ENCODE measurements at regions not wholly inside any gene's neighbourhood (a gene's known extent, or its start where the extent isn't known, plus 50 kb on each side); places are given as distances from the start of the nearest gene placed in this dataset.

GRCh38 chr18:23340661-23341060 lies 112.4 kb upstream of the RIOK3 start:
- ChIA-PET POLR2A (no interaction called here), CTCF (no interaction called here)
- Mint-ChIP-seq H3K27me3 (no peaks in the 10 kb centered on the region), H3K4me3 (no peak overlapping the region), H3K27ac (no peak overlapping the region), H3K4me1 (ENCODE audit: low read depth) (no peaks in the 10 kb centered on the region), H3K36me3 (ENCODE audit: low read depth) (no peaks in the 10 kb centered on the region), H3K9me3 (no peaks in the 10 kb centered on the region)
- H3K4me1 ChIP-seq (ENCODE audit: insufficient read depth, low read length): no peaks in the 10 kb centered on the region
- DNase-seq (no peak), ATAC-seq (ENCODE audit: poor library complexity) (no peak)
- no peak for TF ChIP-seq CTCF (IDR thresholded peaks at IDR 0.05)
- H3K9me3 ChIP-seq (ENCODE audit: control insufficient read depth in 1 of 2, insufficient read depth in 1 of 2, low read length in 2 of 2): no peaks in the 10 kb centered on the region
- intact Hi-C loops (cut with DNase I, micrococcal nuclease): no loop called here
- no peaks in the 10 kb centered on the region for H3K36me3 ChIP-seq (ENCODE audit: insufficient read depth, low read length)
- H3K4me3 ChIP-seq (ENCODE audit: low read length): no peak overlapping the region
- H3K27ac ChIP-seq (ENCODE audit: low read depth in 1 of 2, low read length in 2 of 2): no peak overlapping the region
- no peaks in the 10 kb centered on the region for H3K27me3 ChIP-seq (ENCODE audit: control insufficient read depth in 1 of 2, insufficient read depth in 2 of 2, low read length in 2 of 2)

GRCh38 chr18:23341383-23341782 lies 111.7 kb upstream of the RIOK3 start:
- no peaks in the 10 kb centered on the region for H3K4me1 Mint-ChIP-seq (ENCODE audit: low read depth)
- intact Hi-C loops (cut with DNase I, micrococcal nuclease): no loop called here
- CTCF ChIA-PET: no interaction called here
- TF ChIP-seq CTCF (IDR thresholded peaks at IDR 0.05): no peak
- Histone ChIP-seq H3K36me3 (ENCODE audit: insufficient read depth, low read length) (no peaks in the 10 kb centered on the region), H3K9me3 (ENCODE audit: control insufficient read depth in 1 of 2, insufficient read depth in 1 of 2, low read length in 2 of 2) (no peaks in the 10 kb centered on the region), H3K4me1 (ENCODE audit: insufficient read depth, low read length) (no peaks in the 10 kb centered on the region), H3K27ac (ENCODE audit: low read depth in 1 of 2, low read length in 2 of 2) (no peak overlapping the region), H3K4me3 (ENCODE audit: low read length) (no peak overlapping the region), H3K27me3 (ENCODE audit: control insufficient read depth in 1 of 2, insufficient read depth in 2 of 2, low read length in 2 of 2) (no peaks in the 10 kb centered on the region)
- H3K4me3 Mint-ChIP-seq: no peak overlapping the region
- DNase-seq (no peak), ATAC-seq (ENCODE audit: poor library complexity) (no peak)
- POLR2A ChIA-PET: no interaction called here
- H3K27me3 Mint-ChIP-seq: no peaks in the 10 kb centered on the region
- no peaks in the 10 kb centered on the region for H3K36me3 Mint-ChIP-seq (ENCODE audit: low read depth)
- no peak overlapping the region for H3K27ac Mint-ChIP-seq
- H3K9me3 Mint-ChIP-seq: no peaks in the 10 kb centered on the region

- Mint-ChIP-seq H3K27me3 (no peaks in the 10 kb centered on the region), H3K4me3 (no peak overlapping the region), H3K36me3 (ENCODE audit: low read depth) (no peaks in the 10 kb centered on the region), H3K4me1 (ENCODE audit: low read depth) (no peaks in the 10 kb centered on the region), H3K27ac (no peak overlapping the region), H3K9me3 (no peaks in the 10 kb centered on the region)
- no peaks in the 10 kb centered on the region for H3K9me3 ChIP-seq (ENCODE audit: control insufficient read depth in 1 of 2, insufficient read depth in 1 of 2, low read length in 2 of 2)
- H3K4me3 ChIP-seq (ENCODE audit: low read length): no peak overlapping the region
- ChIA-PET CTCF (no interaction called here), POLR2A (no interaction called here)
- DNase-seq (no peak), ATAC-seq (ENCODE audit: poor library complexity) (no peak)
- intact Hi-C loops (cut with DNase I, micrococcal nuclease): no loop called here
- H3K4me1 ChIP-seq (ENCODE audit: insufficient read depth, low read length): no peaks in the 10 kb centered on the region
- no peaks in the 10 kb centered on the region for H3K36me3 ChIP-seq (ENCODE audit: insufficient read depth, low read length)
- TF ChIP-seq CTCF (IDR thresholded peaks at IDR 0.05): no peak
- H3K27ac ChIP-seq (ENCODE audit: low read depth in 1 of 2, low read length in 2 of 2): no peak overlapping the region
- no peaks in the 10 kb centered on the region for H3K27me3 ChIP-seq (ENCODE audit: control insufficient read depth in 1 of 2, insufficient read depth in 2 of 2, low read length in 2 of 2)
Measured at GRCh38 chr18:23341983-23342382, 111.1 kb upstream of the RIOK3 start.

All from CD4-positive, alpha-beta T cell (primary cell).